Keratinocyte (primary cell): ENCODE measurements at regions not wholly inside any gene's neighbourhood (a gene's known extent, or its start where the extent isn't known, plus 50 kb on each side); places are given as distances from the start of the nearest gene placed in this dataset.

Experiments used
- DNase-seq: peaks from one replicate; pipeline ENCODE4 v3.0.0-alpha.2; 2011; ENCODE audit warnings: low read depth, missing footprints, low spot score
- FAIRE-seq: peaks from 2 replicates; lab custom pipeline; 2011; peaks lifted over from hg19 to GRCh38; lab: Jason Lieb, UNC
- H2AFZ ChIP-seq: 2 replicates; pipeline ENCODE4 v1.6.0; 2012; ENCODE audit warnings: low read length, control low read depth, inconsistent platforms; ENCODE audit not compliant: control insufficient read depth
- H3K27ac ChIP-seq: 2 replicates; pipeline ENCODE4 v1.5.1; 2011; ENCODE audit warnings: low read length; ENCODE audit not compliant: control insufficient read depth, insufficient read depth
- H3K27me3 ChIP-seq: 3 replicates; pipeline ENCODE4 v1.6.0; 2011; ENCODE audit warnings: low read length; ENCODE audit not compliant: control insufficient read depth, insufficient read depth; ENCODE audit errors: extremely low read depth
- H3K36me3 ChIP-seq, 2 experiments: 2 replicates in 1 of 2; 3 replicates in 1 of 2; pipeline ENCODE4 v1.5.1; 2011; ENCODE audit warnings: low read length in 2 of 2, mild to moderate bottlenecking in 1 of 2; ENCODE audit not compliant: control insufficient read depth in 2 of 2, insufficient read depth in 2 of 2; ENCODE audit errors: extremely low read depth in 1 of 2
- H3K4me1 ChIP-seq: 3 replicates; pipeline ENCODE4 v1.5.1; 2011; ENCODE audit warnings: low read length; ENCODE audit not compliant: control insufficient read depth, insufficient read depth; ENCODE audit errors: extremely low read depth
- H3K4me2 ChIP-seq: 3 replicates; pipeline ENCODE4 v1.6.0; 2011; ENCODE audit warnings: low read depth, low read length; ENCODE audit not compliant: control insufficient read depth, insufficient read depth; ENCODE audit errors: extremely low read depth
- H3K4me3 ChIP-seq, 3 experiments: fragments of 200-600 bp in 1 of 3; sonication (generic) in 1 of 3; 2 replicates in 2 of 3; 3 replicates in 1 of 3; pipeline ENCODE4 v1.5.1; 2011 to 2016; ENCODE audit warnings: low read length in 3 of 3, mild to moderate bottlenecking in 3 of 3, control low read depth in 2 of 3, inconsistent platforms in 1 of 3, low read depth in 1 of 3, mixed read lengths in 1 of 3, mixed run types in 1 of 3, moderate library complexity in 1 of 3; ENCODE audit not compliant: control insufficient read depth in 2 of 3, insufficient read depth in 2 of 3; ENCODE audit errors: extremely low read depth in 1 of 3
- H3K79me2 ChIP-seq: 2 replicates; pipeline ENCODE4 v1.6.0; 2012; ENCODE audit warnings: low read length; ENCODE audit not compliant: control insufficient read depth, insufficient read depth
- H3K9ac ChIP-seq: 3 replicates; pipeline ENCODE4 v1.6.0; 2011; ENCODE audit warnings: low read length; ENCODE audit not compliant: control insufficient read depth, insufficient read depth; ENCODE audit errors: extremely low read depth
- H3K9me1 ChIP-seq: 3 replicates; pipeline ENCODE4 v1.6.0; 2011; ENCODE audit warnings: low read length; ENCODE audit not compliant: control insufficient read depth, insufficient read depth; ENCODE audit errors: extremely low read depth
- H3K9me3 ChIP-seq: 2 replicates; pipeline ENCODE4 v1.5.1; 2012; ENCODE audit warnings: low read depth, low read length; ENCODE audit not compliant: control insufficient read depth
- H4K20me1 ChIP-seq: 3 replicates; pipeline ENCODE4 v1.6.0; 2011; ENCODE audit warnings: low read length; ENCODE audit not compliant: control insufficient read depth, insufficient read depth; ENCODE audit errors: extremely low read depth
- EZH2 ChIP-seq: IDR thresholded peaks from one replicate; pipeline ENCODE4 v1.6.1; 2012; ENCODE audit warnings: inconsistent platforms, mild to moderate bottlenecking, low read length, moderate library complexity
- dilution Hi-C: fragments of 300-500 bp; cut with MboI; formaldehyde crosslinking; loops from one replicate; pipeline ENCODE4 v1.7.0; 2020; ENCODE audit warnings: low sequenced_read_pairs; ENCODE audit not compliant: extremely low pct_ligation_motif_present
- TF ChIP-seq, protein P1 (sequence below), 3 experiments: IDR thresholded peaks in 1 of 3; conservative IDR thresholded peaks in 1 of 3; optimal IDR thresholded peaks in 1 of 3; 2 replicates in 2 of 3; 3 replicates in 1 of 3; pipeline versions ENCODE3 to v1.5.1; 2011; ENCODE audit warnings: low read length in 3 of 3, mild to moderate bottlenecking in 3 of 3, moderate library complexity in 2 of 3, control low read depth in 1 of 3, inconsistent platforms in 1 of 3; ENCODE audit not compliant: insufficient read depth in 2 of 3; ENCODE audit errors: extremely low read depth in 1 of 3

DNA sequence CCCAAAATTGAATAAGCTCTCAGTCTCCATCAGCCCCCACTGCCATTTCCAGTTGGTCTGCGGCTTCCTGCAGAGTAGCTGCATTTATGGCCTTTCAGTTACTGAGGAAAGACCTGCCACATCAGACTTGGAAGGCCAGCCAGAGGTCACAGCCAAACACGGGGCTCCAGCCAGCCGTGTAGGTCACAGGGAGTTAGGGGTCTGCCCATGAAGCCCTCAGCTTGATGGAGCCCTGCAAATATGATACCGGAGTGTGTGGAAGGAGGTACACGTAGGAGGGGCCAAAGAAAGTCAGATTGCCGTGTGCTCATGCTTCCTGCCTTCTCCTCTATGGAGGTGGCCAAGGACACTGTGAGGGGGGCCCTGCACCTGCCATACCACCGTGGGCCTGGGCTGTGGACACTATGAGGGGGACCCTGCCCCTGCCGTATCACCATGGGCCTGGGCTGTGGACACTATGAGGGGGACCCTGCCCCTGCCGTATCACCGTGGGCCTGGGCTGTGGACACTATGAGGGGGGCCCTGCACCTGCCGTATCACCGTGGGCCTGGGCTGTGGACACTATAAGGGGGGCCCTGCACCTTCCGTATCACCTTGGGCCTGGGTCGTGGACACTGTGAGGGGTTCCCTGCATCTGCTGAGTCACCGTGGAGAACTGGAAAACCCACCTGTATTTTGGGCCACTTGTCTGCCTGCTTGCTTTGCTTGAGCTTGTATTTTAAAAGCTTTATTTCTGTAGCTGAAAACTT lies 335.7 kb upstream of the SHH start:
- TF ChIP-seq EZH2 = no peak
- TF ChIP-seq, protein P1, sequence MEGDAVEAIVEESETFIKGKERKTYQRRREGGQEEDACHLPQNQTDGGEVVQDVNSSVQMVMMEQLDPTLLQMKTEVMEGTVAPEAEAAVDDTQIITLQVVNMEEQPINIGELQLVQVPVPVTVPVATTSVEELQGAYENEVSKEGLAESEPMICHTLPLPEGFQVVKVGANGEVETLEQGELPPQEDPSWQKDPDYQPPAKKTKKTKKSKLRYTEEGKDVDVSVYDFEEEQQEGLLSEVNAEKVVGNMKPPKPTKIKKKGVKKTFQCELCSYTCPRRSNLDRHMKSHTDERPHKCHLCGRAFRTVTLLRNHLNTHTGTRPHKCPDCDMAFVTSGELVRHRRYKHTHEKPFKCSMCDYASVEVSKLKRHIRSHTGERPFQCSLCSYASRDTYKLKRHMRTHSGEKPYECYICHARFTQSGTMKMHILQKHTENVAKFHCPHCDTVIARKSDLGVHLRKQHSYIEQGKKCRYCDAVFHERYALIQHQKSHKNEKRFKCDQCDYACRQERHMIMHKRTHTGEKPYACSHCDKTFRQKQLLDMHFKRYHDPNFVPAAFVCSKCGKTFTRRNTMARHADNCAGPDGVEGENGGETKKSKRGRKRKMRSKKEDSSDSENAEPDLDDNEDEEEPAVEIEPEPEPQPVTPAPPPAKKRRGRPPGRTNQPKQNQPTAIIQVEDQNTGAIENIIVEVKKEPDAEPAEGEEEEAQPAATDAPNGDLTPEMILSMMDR (optimal IDR thresholded peaks at IDR 0.05 in 1 of 3, IDR thresholded peaks at IDR 0.05 in 1 of 3, conservative IDR thresholded peaks at IDR 0.05 in 1 of 3; ENCODE audit: extremely low read depth in 1 of 3, insufficient read depth in 2 of 3, low read length in 3 of 3) = no peak
- peaks cover 5% of the 10 kb centered on the region for H3K9me3 ChIP-seq
- no peak overlapping the region for H2AFZ ChIP-seq
- H3K79me2 ChIP-seq = no peaks in the 10 kb centered on the region
- no peak overlapping the region for H3K9ac ChIP-seq
- H3K27ac ChIP-seq = no peak overlapping the region
- no peak overlapping the region for H3K4me2 ChIP-seq
- H3K4me3 ChIP-seq = no peak overlapping the region
- no peaks in the 10 kb centered on the region for H4K20me1 ChIP-seq
- H3K4me1 ChIP-seq = no peaks in the 10 kb centered on the region
- no peaks in the 10 kb centered on the region for H3K27me3 ChIP-seq
- H3K36me3 ChIP-seq = no peaks in the 10 kb centered on the region
- dilution Hi-C loops = no loop called here
- DNase-seq (no peak), FAIRE-seq (no peak)
- H3K9me1 ChIP-seq = no peaks in the 10 kb centered on the region

DNA sequence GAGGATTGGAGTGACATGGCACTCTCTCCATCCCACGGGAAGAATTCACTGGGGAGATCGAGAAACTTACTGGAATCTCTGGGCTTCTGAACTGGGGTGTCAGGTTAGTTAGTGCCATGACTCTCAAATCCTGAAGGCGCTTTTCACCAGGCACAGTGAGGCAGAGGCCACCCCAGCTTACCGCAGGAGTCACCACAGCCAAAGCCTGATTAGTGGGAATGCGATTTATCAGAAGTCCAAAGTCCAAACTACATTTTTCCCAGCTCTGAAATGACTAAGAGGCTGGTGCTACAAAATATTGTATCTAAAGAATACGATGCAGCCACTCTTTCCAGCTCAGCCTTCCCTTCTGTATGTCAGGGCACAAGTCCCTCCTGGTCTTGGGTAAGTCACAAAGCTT lies 334.8 kb upstream of the SHH start:
- dilution Hi-C loops = no loop called here
- H3K27ac ChIP-seq = no peak overlapping the region
- no peaks in the 10 kb centered on the region for H3K9me1 ChIP-seq
- TF ChIP-seq, protein P1 (optimal IDR thresholded peaks at IDR 0.05 in 1 of 3, IDR thresholded peaks at IDR 0.05 in 1 of 3, conservative IDR thresholded peaks at IDR 0.05 in 1 of 3; ENCODE audit: extremely low read depth in 1 of 3, insufficient read depth in 2 of 3, low read length in 3 of 3) = no peak
- no peak for TF ChIP-seq EZH2
- H4K20me1 ChIP-seq = no peaks in the 10 kb centered on the region
- H3K4me2 ChIP-seq = no peak overlapping the region
- H3K79me2 ChIP-seq = no peaks in the 10 kb centered on the region
- DNase-seq = no peak
- no peaks in the 10 kb centered on the region for H3K4me1 ChIP-seq
- no peak overlapping the region for H3K4me3 ChIP-seq
- no peaks in the 10 kb centered on the region for H3K27me3 ChIP-seq
- no peak for FAIRE-seq
- no peak overlapping the region for H3K9ac ChIP-seq
- H2AFZ ChIP-seq = no peak overlapping the region
- no peaks in the 10 kb centered on the region for H3K36me3 ChIP-seq
- H3K9me3 ChIP-seq = peaks cover 5% of the 10 kb centered on the region
